Neural progenitor cell (in vitro differentiated cells): ENCODE measurements at regions not wholly inside any gene's neighbourhood (a gene's known extent, or its start where the extent isn't known, plus 50 kb on each side); places are given as distances from the start of the nearest gene placed in this dataset.

Experiments used
- DNase-seq: peaks from one replicate; pipeline ENCODE4 v3.0.0-alpha.2; 2016; ENCODE audit warnings: low spot score
- H2AFZ ChIP-seq: fragments of 200-600 bp; sonication (generic); replicated peaks from 2 replicates; pipeline ENCODE4 v1.6.1; 2016; ENCODE audit warnings: antibody characterized with exemption
- H3F3A ChIP-seq: fragments of 200-600 bp; sonication (generic); 2 replicates; pipeline ENCODE4 v1.6.1; 2016; ENCODE audit warnings: antibody characterized with exemption, low read depth
- H3K27ac ChIP-seq: fragments of 200-600 bp; sonication (generic); 2 replicates; pipeline ENCODE4 v1.5.1; 2016; ENCODE audit warnings: mild to moderate bottlenecking
- H3K27me3 ChIP-seq: fragments of 200-600 bp; sonication (generic); 2 replicates; pipeline ENCODE4 v1.6.1; 2016; ENCODE audit warnings: mild to moderate bottlenecking, moderate library complexity
- H3K36me3 ChIP-seq: fragments of 200-600 bp; sonication (generic); 2 replicates; pipeline ENCODE4 v1.5.1; 2016
- H3K4me1 ChIP-seq: fragments of 200-600 bp; sonication (generic); 2 replicates; pipeline ENCODE4 v1.6.1; 2016; ENCODE audit warnings: mixed run types
- H3K4me2 ChIP-seq: fragments of 200-600 bp; sonication (generic); 2 replicates; pipeline ENCODE4 v1.6.1; 2016
- H3K4me3 ChIP-seq: fragments of 200-600 bp; sonication (generic); 2 replicates; pipeline ENCODE4 v1.5.1; 2016
- H3K79me2 ChIP-seq: fragments of 200-600 bp; sonication (generic); 2 replicates; pipeline ENCODE4 v1.6.1; 2016; ENCODE audit warnings: low read depth
- H3K9ac ChIP-seq: fragments of 200-600 bp; sonication (generic); 2 replicates; pipeline ENCODE4 v1.6.1; 2016
- H3K9me3 ChIP-seq: fragments of 200-600 bp; sonication (generic); 2 replicates; pipeline ENCODE4 v1.5.1; 2016; ENCODE audit warnings: low read depth
- H4K20me1 ChIP-seq: fragments of 200-600 bp; sonication (generic); 2 replicates; pipeline ENCODE4 v1.6.1; 2016; ENCODE audit warnings: low read depth
- H3K27ac Mint-ChIP-seq: 3 replicates; pipeline ENCODE4 v1.8.0; 2021; ENCODE audit warnings: mixed read lengths
- H3K27me3 Mint-ChIP-seq: 2 replicates; pipeline ENCODE4 v1.8.0; 2022; ENCODE audit warnings: low read depth, mild to moderate bottlenecking, inconsistent platforms, moderate library complexity, mixed read lengths; ENCODE audit not compliant: insufficient read depth
- H3K36me3 Mint-ChIP-seq: 3 replicates; pipeline ENCODE4 v1.8.0; 2021; ENCODE audit warnings: mixed read lengths
- H3K4me1 Mint-ChIP-seq: 3 replicates; pipeline ENCODE4 v1.8.0; 2021; ENCODE audit warnings: mixed read lengths
- H3K4me3 Mint-ChIP-seq: 3 replicates; pipeline ENCODE4 v1.8.0; 2021; ENCODE audit warnings: mild to moderate bottlenecking, moderate library complexity, mixed read lengths
- H3K9me3 Mint-ChIP-seq: 3 replicates; pipeline ENCODE4 v1.8.0; 2020; ENCODE audit warnings: mixed read lengths
- CTCF ChIP-seq: fragments of 200-600 bp; sonication (generic); IDR thresholded peaks from 2 replicates; pipeline ENCODE4 v1.5.1; 2017; ENCODE audit warnings: antibody characterized with exemption, mild to moderate bottlenecking
- EZH2 ChIP-seq: fragments of 200-600 bp; sonication (generic); IDR thresholded peaks from 2 replicates; pipeline ENCODE4 v1.6.1; 2017; ENCODE audit warnings: antibody characterized with exemption, mild to moderate bottlenecking, moderate library complexity
- EZH2phosphoT487 ChIP-seq: fragments of 200-600 bp; sonication (generic); IDR thresholded peaks from 2 replicates; pipeline ENCODE4 v1.6.1; 2017; ENCODE audit warnings: antibody characterized with exemption

GRCh38 chr14:25765909-25766308 is 716.0 kb upstream of the STXBP6 start:
- Mint-ChIP-seq H3K36me3 (peaks cover 5% of the 10 kb centered on the region), H3K4me1 (peaks cover 9% of the 10 kb centered on the region)

GRCh38 chr14:25759920-25760655 is 710.1 kb upstream of the STXBP6 start:
- Histone ChIP-seq H2AFZ (no peak overlapping the region), H3K27ac (no peak overlapping the region), H3K79me2 (no peaks in the 10 kb centered on the region), H4K20me1 (no peaks in the 10 kb centered on the region), H3K9ac (no peak overlapping the region), H3K9me3 (no peaks in the 10 kb centered on the region), H3K4me1 (peaks cover 14% of the 10 kb centered on the region), H3K4me3 (no peak overlapping the region), H3K4me2 (no peak overlapping the region), H3K36me3 (no peaks in the 10 kb centered on the region), H3F3A (no peaks in the 10 kb centered on the region), H3K27me3 (no peaks in the 10 kb centered on the region)
- Mint-ChIP-seq H3K4me1 (peaks cover 12% of the 10 kb centered on the region), H3K27me3 (no peaks in the 10 kb centered on the region), H3K9me3 (no peaks in the 10 kb centered on the region), H3K27ac (peak overlapping the region; percentile 73), H3K36me3 (no peaks in the 10 kb centered on the region), H3K4me3 (no peak overlapping the region)
- no peak for DNase-seq
- TF ChIP-seq EZH2 (no peak), EZH2phosphoT487 (no peak)

More at GRCh38 chr14:25765909-25766308, 716.0 kb upstream of the STXBP6 start:
- peaks cover 3% of the 10 kb centered on the region for H3K9me3 Mint-ChIP-seq
- no peak overlapping the region for H3K4me3 Mint-ChIP-seq
- no peak overlapping the region for H3K9ac ChIP-seq
- H3K27me3 Mint-ChIP-seq: peaks cover 2% of the 10 kb centered on the region
- no peaks in the 10 kb centered on the region for H4K20me1 ChIP-seq
- H3K4me1 ChIP-seq: no peaks in the 10 kb centered on the region
- no peak overlapping the region for H3K27ac ChIP-seq
- H3F3A ChIP-seq: no peaks in the 10 kb centered on the region
- H3K36me3 ChIP-seq: no peaks in the 10 kb centered on the region
- DNase-seq: no peak
- H3K9me3 ChIP-seq: no peaks in the 10 kb centered on the region
- no peaks in the 10 kb centered on the region for H3K79me2 ChIP-seq
- no peak overlapping the region for H3K27ac Mint-ChIP-seq
- no peaks in the 10 kb centered on the region for H3K27me3 ChIP-seq
- peak overlapping the region; percentile 37 for H2AFZ ChIP-seq
- H3K4me3 ChIP-seq: no peak overlapping the region
- no peak for TF ChIP-seq EZH2
- TF ChIP-seq CTCF: no peak
- no peak for TF ChIP-seq EZH2phosphoT487
- H3K4me2 ChIP-seq: no peak overlapping the region

- Histone ChIP-seq H3K27me3 (no peaks in the 10 kb centered on the region), H3K4me1 (peaks cover 14% of the 10 kb centered on the region), H3K36me3 (no peaks in the 10 kb centered on the region), H4K20me1 (no peaks in the 10 kb centered on the region), H3K79me2 (no peaks in the 10 kb centered on the region), H3K4me3 (no peak overlapping the region), H3K9me3 (no peaks in the 10 kb centered on the region), H2AFZ (no peak overlapping the region), H3F3A (no peaks in the 10 kb centered on the region), H3K4me2 (no peak overlapping the region), H3K27ac (no peak overlapping the region), H3K9ac (no peak overlapping the region)
- peak overlapping the region; percentile 73 for H3K27ac Mint-ChIP-seq
- no peak overlapping the region for H3K4me3 Mint-ChIP-seq
- TF ChIP-seq EZH2phosphoT487: no peak
- TF ChIP-seq CTCF: no peak
- TF ChIP-seq EZH2: no peak
- H3K9me3 Mint-ChIP-seq: no peaks in the 10 kb centered on the region
- peaks cover 12% of the 10 kb centered on the region for H3K4me1 Mint-ChIP-seq
- H3K36me3 Mint-ChIP-seq: no peaks in the 10 kb centered on the region
- no peak for DNase-seq
- H3K27me3 Mint-ChIP-seq: no peaks in the 10 kb centered on the region
Measured at GRCh38 chr14:25759256-25759655, 709.3 kb upstream of the STXBP6 start.

- H3K4me1 Mint-ChIP-seq: peaks cover 12% of the 10 kb centered on the region
- DNase-seq: no peak
- peak overlapping the region; percentile 47 for H3K4me2 ChIP-seq
Measured at GRCh38 chr14:25757364-25757763, 707.4 kb upstream of the STXBP6 start.

More at GRCh38 chr14:25757364-25757763, 707.4 kb upstream of the STXBP6 start:
- Histone ChIP-seq H3K79me2 (no peaks in the 10 kb centered on the region), H4K20me1 (no peaks in the 10 kb centered on the region), H3K9me3 (no peaks in the 10 kb centered on the region), H3K27me3 (no peaks in the 10 kb centered on the region), H3K4me3 (no peak overlapping the region), H3K4me1 (peaks cover 14% of the 10 kb centered on the region), H2AFZ (peak overlapping the region; percentile 91), H3K27ac (no peak overlapping the region), H3F3A (no peaks in the 10 kb centered on the region), H3K36me3 (no peaks in the 10 kb centered on the region), H3K9ac (no peak overlapping the region)
- no peaks in the 10 kb centered on the region for H3K9me3 Mint-ChIP-seq
- H3K27me3 Mint-ChIP-seq: no peaks in the 10 kb centered on the region
- H3K36me3 Mint-ChIP-seq: no peaks in the 10 kb centered on the region
- TF ChIP-seq EZH2 (no peak), CTCF (no peak), EZH2phosphoT487 (no peak)
- H3K4me3 Mint-ChIP-seq: no peak overlapping the region
- H3K27ac Mint-ChIP-seq: peak overlapping the region; percentile 35
